ENCODE measurements at regions not wholly inside any gene's neighbourhood (a gene's known extent, or its start where the extent isn't known, plus 50 kb on each side); places are given as distances from the start of the nearest gene placed in this dataset.
"Not testable (repeated sequence)": the region's sequence is repeated elsewhere in the genome, so short reads cannot be mapped to it uniquely, and the experiment has no call there.

DNA sequence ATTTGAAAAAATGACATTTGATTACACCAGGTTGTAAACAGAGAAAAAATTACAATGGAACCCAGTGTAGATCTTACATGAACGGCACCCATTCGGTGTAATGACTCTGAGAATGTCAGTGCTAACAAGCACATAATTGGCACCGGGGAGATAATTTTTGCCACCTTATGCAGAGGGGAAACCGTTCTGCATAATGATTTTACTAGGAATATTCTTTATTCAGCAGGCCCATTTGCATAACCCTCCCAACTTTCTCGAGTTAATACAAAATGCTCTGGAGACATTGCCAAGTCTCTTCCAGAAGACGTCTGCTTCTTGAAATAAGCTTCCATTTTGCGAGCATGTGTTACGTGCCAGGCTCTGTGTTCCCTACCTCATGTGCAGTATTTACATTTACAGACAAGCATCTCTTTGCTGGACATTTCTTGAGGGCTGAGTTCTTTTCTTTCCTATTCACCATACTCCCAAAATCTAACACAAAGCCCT, 275.8 kb downstream of the MIAT start:
- CTCF ChIA-PET, result no interaction called here
- intact Hi-C loops (cut with micrococcal nuclease), result no loop called here

DNA sequence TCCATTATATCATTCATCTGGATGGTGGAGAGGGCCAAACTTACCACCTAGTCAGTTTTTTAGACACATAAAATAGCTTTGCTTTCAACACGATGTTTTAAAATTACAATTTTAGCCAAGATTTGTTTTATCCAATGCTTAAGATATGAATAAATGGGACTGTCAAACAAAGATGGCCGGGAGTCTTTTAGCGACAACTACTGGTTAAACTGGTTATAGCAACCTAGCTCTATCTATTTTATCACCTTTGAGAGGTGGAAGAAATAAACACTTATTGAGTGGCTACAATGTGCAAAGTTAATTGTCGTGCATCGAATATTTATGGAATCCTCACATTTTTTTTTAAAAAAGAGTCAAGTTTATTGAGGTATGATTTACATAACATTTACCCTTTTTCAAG, 279.8 kb downstream of the MIAT start:
- no peak overlapping the region for H3K27ac Mint-ChIP-seq
- CTCF ChIA-PET, result interaction anchor here (0.8 kb wide), 1 partner anchor 12 kb away, joined by 3 read pairs; no protein-coding TSS in a partner anchor
- H3K36me3 Mint-ChIP-seq (ENCODE audit: low read depth), result peaks cover 3% of the 10 kb centered on the region
- intact Hi-C loops (cut with micrococcal nuclease), result no loop called here
- H3K27me3 Mint-ChIP-seq (ENCODE audit: low read depth), result no peaks in the 10 kb centered on the region
- no peaks in the 10 kb centered on the region for H3K4me1 Mint-ChIP-seq (ENCODE audit: low read depth)
- peaks cover 3% of the 10 kb centered on the region for H3K9me3 Mint-ChIP-seq
- DNase-seq, result no peak
- no peak overlapping the region for H3K4me3 Mint-ChIP-seq

More for the DNA sequence above, 275.8 kb downstream of the MIAT start:
- Mint-ChIP-seq H3K4me1 (ENCODE audit: low read depth) (no peaks in the 10 kb centered on the region), H3K36me3 (ENCODE audit: low read depth) (peaks cover 3% of the 10 kb centered on the region), H3K9me3 (peaks cover 3% of the 10 kb centered on the region), H3K4me3 (no peak overlapping the region), H3K27me3 (ENCODE audit: low read depth) (no peaks in the 10 kb centered on the region), H3K27ac (no peak overlapping the region)
- DNase-seq, result no peak

DNA sequence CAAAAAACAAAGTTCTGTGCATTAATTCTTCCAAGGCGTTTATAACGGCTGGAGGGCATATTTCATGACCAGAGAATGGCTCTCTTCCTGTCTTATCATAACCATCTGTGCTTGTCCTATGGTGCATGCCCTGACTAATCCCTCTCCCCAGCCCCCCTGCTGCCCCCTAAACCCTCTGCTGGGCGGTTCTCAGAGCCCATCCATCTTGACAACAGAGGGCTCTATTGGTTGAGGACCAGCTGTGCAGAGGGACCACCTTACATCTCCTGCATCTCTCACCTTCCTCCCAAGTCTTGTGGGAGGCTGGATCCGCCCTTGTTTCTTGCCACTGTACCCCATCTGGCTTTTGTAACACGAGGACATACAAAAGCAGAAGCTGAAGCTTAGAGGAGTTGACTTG, 282.1 kb downstream of the MIAT start:
- peaks cover 3% of the 10 kb centered on the region for H3K36me3 Mint-ChIP-seq (ENCODE audit: low read depth)
- H3K9me3 Mint-ChIP-seq, result peaks cover 3% of the 10 kb centered on the region
- H3K27me3 Mint-ChIP-seq (ENCODE audit: low read depth), result no peaks in the 10 kb centered on the region
- no peak overlapping the region for H3K27ac Mint-ChIP-seq
- CTCF ChIA-PET, result no interaction called here
- no peaks in the 10 kb centered on the region for H3K4me1 Mint-ChIP-seq (ENCODE audit: low read depth)
- intact Hi-C loops (cut with micrococcal nuclease), result no loop called here
- no peak overlapping the region for H3K4me3 Mint-ChIP-seq
- no peak for DNase-seq

DNA sequence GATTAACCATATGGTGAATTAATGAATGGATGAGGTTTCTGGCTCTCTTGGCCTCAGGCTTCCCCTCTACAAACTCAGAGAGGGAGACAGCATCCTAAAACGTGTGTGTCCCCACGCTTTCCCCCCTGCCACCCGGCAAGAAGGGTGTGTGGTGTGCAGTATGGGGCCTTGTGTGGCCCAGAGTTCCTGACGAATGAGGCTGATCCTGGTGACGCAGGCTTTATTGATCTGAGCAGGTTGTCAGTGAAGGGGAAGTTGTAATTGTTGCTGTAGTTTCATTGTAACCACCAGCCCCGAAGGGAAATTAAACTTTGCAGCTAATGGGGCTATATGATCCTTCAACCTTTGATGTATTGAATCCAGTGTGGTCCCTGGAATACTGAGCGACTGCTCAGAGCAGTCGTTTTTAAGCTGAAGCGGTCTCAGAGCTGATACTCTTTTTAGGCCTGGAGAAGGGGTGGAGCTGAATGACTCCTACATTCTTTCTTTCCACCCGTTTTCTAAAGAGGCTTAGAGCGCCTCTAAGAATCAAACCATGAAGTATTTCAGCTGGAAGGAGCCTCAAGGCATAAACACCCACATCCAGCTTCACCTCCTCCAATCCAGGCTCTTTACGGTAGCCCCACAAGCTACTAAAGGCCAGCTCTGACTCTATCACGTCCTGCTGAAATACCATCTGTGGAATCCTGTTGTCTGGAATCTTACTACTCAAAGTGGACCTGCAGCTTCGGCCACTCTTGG, 284.7 kb downstream of the MIAT start:
- H3K36me3 Mint-ChIP-seq (ENCODE audit: low read depth), result peaks cover 3% of the 10 kb centered on the region
- peaks cover 3% of the 10 kb centered on the region for H3K9me3 Mint-ChIP-seq
- H3K4me1 Mint-ChIP-seq (ENCODE audit: low read depth), result no peaks in the 10 kb centered on the region
- intact Hi-C loops (cut with micrococcal nuclease), result no loop called here
- no peak for DNase-seq
- CTCF ChIA-PET, result no interaction called here
- H3K27ac Mint-ChIP-seq, result no peak overlapping the region
- H3K27me3 Mint-ChIP-seq (ENCODE audit: low read depth), result no peaks in the 10 kb centered on the region
- H3K4me3 Mint-ChIP-seq, result no peak overlapping the region

DNA sequence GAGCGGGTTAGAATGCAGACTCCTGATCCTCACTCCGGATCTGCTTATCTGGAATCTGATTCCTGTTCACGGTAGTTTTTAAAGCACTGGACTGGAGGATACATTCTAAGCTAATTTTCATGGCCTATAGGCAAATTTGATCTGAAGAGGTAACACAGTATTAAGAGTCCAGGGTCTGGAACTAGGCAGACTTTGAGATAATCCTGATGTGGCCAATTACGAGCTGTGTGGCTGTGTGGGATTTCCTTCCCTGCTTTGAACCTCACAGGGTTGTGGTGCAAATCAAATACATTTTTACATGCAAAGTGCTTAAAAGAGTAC, 285.2 kb downstream of the MIAT start:
- DNase-seq, result no peak
- intact Hi-C loops (cut with micrococcal nuclease), result no loop called here
- H3K4me1 Mint-ChIP-seq (ENCODE audit: low read depth), result no peaks in the 10 kb centered on the region
- no peak overlapping the region for H3K4me3 Mint-ChIP-seq
- no peaks in the 10 kb centered on the region for H3K27me3 Mint-ChIP-seq (ENCODE audit: low read depth)
- CTCF ChIA-PET, result no interaction called here
- peaks cover 2% of the 10 kb centered on the region for H3K36me3 Mint-ChIP-seq (ENCODE audit: low read depth)
- no peak overlapping the region for H3K27ac Mint-ChIP-seq
- H3K9me3 Mint-ChIP-seq, result peaks cover 2% of the 10 kb centered on the region

DNA sequence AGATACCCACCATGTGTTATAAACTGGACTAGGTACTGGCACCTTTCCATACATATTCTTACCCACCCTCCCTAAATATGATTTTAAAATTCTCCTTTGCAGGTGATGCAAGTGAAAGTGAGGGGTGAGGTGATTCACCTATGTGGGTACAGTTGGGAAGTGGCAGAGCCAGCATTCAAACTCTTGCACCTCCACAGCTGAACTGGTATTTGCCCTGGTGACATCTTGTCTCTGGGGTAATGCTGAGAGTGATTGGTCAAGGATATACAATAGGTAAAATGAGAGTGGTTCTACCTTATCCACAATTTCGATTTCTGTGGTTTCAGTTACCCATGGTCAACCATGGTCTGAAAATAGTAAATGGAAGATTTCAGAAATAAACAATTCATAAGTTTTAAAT, 288.2 kb downstream of the MIAT start:
- H3K27ac Mint-ChIP-seq, result no peak overlapping the region

DNA sequence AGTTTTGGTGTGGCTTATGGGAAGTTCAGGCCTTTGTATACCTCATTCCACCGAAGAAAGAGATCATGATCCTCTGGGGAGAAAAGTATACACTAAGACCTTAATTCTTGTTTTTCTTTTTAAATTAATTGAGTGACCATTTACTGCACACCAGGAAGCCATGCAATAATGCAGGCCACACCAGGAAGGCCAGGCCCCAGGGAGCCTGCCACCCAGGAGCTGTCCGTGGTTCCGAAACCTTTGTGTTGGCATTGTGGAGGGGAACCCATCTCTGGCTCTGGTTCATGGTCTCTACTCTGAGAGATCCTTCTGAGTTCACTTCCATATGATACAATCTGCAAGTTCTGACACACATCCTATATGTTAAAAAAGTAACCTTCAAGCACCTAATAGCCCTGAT, 291.8 kb downstream of the MIAT start:
- H3K27me3 Mint-ChIP-seq (ENCODE audit: low read depth), result peaks cover 30% of the 10 kb centered on the region
- H3K36me3 Mint-ChIP-seq (ENCODE audit: low read depth), result no peaks in the 10 kb centered on the region
- intact Hi-C loops (cut with micrococcal nuclease), result no loop called here
- H3K4me3 Mint-ChIP-seq, result no peak overlapping the region
- peak; percentile 21 for DNase-seq
- no peak overlapping the region for H3K27ac Mint-ChIP-seq
- no peaks in the 10 kb centered on the region for H3K4me1 Mint-ChIP-seq (ENCODE audit: low read depth)
- CTCF ChIA-PET, result interaction anchor here (0.7 kb wide), 1 partner anchor 12 kb away, joined by 3 read pairs; no protein-coding TSS in a partner anchor
- H3K9me3 Mint-ChIP-seq, result no peaks in the 10 kb centered on the region

More for the DNA sequence above, 288.2 kb downstream of the MIAT start:
- CTCF ChIA-PET, result no interaction called here
- no peaks in the 10 kb centered on the region for H3K9me3 Mint-ChIP-seq
- H3K4me1 Mint-ChIP-seq (ENCODE audit: low read depth), result no peaks in the 10 kb centered on the region
- peaks cover 3% of the 10 kb centered on the region for H3K27me3 Mint-ChIP-seq (ENCODE audit: low read depth)
- no peak overlapping the region for H3K4me3 Mint-ChIP-seq
- intact Hi-C loops (cut with micrococcal nuclease), result no loop called here
- DNase-seq, result no peak
- H3K36me3 Mint-ChIP-seq (ENCODE audit: low read depth), result no peaks in the 10 kb centered on the region

DNA sequence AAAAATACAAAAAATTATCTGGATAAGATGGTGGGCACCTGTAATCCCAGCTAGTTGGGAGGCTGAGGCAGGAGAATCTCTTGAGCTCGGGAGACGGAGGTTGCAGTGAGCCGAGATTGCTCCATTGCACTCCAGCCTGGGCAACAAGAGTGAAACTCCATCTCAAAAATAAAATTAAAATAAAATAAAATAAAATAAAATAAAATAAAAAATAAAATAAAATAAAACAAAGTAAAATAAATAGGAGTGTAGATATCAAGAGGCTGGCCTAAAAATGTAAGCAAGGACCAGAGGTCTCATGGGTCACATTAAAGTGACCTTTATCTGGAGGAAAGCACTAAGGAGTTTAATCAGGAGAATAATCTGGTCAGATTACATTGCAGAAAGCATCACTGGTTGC, 293.8 kb downstream of the MIAT start:
- intact Hi-C loops (cut with micrococcal nuclease); H3K36me3 Mint-ChIP-seq (ENCODE audit: low read depth); DNase-seq; H3K9me3 Mint-ChIP-seq; CTCF ChIA-PET; H3K4me1 Mint-ChIP-seq (ENCODE audit: low read depth); H3K4me3 Mint-ChIP-seq; H3K27ac Mint-ChIP-seq: not testable (repeated sequence)
- peaks cover 33% of the 10 kb centered on the region for H3K27me3 Mint-ChIP-seq (ENCODE audit: low read depth)

DNA sequence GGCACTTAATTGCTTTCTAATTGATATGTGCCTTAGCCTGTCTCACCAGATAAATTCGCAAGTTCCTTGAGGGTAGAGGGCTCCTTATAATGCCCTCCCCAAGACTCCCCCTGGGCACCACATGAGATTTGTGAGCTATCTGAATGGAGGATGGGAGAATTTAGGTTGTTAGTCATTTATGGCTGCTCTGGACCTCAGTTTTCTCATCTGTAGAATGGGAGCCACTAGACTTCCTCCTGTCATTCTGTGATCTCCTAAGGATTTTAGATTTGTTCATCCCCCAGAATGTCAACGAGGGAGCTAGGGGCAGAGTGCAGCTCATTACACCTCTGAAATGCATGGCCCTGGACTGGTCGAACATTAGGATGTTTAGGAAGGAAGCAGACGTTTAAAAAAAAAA, 294.6 kb downstream of the MIAT start:
- Mint-ChIP-seq H3K27ac (no peak overlapping the region), H3K27me3 (ENCODE audit: low read depth) (peaks cover 33% of the 10 kb centered on the region), H3K36me3 (ENCODE audit: low read depth) (no peaks in the 10 kb centered on the region), H3K9me3 (no peaks in the 10 kb centered on the region), H3K4me3 (no peak overlapping the region), H3K4me1 (ENCODE audit: low read depth) (no peaks in the 10 kb centered on the region)
- CTCF ChIA-PET, result interaction anchor here (0.7 kb wide), 1 partner anchor 16 kb away, joined by 3 read pairs; no protein-coding TSS in a partner anchor
- no peak for DNase-seq
- intact Hi-C loops (cut with micrococcal nuclease), result no loop called here

DNA sequence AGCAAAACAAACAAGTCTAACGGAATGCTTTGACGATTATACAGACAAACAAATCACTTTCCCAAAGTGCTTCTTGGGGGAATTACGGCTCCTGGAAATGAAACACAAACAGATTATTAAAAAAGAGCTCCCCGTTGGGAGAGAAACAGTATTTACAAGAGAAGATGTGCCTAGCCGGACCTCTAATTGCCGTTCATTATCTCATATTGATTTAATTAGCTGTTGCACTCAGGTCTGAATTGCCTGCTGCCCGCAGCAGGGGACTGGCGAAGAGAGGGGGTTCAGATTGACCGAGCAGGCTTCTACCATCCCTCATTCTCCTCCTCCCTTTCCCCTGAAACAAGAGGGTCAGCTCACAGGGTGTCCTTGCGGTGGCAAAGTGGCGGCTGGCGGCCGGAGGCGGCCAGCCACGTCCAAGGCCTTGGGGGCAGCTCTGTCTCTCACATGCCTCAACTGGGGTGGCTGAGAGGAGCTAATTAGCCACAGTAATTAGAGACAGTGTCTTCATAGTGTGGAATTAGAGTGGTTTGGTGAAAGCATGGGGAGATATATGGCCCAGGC, 295.1 kb downstream of the MIAT start:
- no peaks in the 10 kb centered on the region for H3K9me3 Mint-ChIP-seq
- peaks cover 33% of the 10 kb centered on the region for H3K27me3 Mint-ChIP-seq (ENCODE audit: low read depth)
- no peaks in the 10 kb centered on the region for H3K4me1 Mint-ChIP-seq (ENCODE audit: low read depth)
- intact Hi-C loops (cut with micrococcal nuclease), result no loop called here
- DNase-seq, result no peak
- CTCF ChIA-PET, result interaction anchor here (0.7 kb wide), 1 partner anchor 17 kb away, joined by 3 read pairs; no protein-coding TSS in a partner anchor
- no peak overlapping the region for H3K27ac Mint-ChIP-seq
- no peaks in the 10 kb centered on the region for H3K36me3 Mint-ChIP-seq (ENCODE audit: low read depth)
- no peak overlapping the region for H3K4me3 Mint-ChIP-seq

DNA sequence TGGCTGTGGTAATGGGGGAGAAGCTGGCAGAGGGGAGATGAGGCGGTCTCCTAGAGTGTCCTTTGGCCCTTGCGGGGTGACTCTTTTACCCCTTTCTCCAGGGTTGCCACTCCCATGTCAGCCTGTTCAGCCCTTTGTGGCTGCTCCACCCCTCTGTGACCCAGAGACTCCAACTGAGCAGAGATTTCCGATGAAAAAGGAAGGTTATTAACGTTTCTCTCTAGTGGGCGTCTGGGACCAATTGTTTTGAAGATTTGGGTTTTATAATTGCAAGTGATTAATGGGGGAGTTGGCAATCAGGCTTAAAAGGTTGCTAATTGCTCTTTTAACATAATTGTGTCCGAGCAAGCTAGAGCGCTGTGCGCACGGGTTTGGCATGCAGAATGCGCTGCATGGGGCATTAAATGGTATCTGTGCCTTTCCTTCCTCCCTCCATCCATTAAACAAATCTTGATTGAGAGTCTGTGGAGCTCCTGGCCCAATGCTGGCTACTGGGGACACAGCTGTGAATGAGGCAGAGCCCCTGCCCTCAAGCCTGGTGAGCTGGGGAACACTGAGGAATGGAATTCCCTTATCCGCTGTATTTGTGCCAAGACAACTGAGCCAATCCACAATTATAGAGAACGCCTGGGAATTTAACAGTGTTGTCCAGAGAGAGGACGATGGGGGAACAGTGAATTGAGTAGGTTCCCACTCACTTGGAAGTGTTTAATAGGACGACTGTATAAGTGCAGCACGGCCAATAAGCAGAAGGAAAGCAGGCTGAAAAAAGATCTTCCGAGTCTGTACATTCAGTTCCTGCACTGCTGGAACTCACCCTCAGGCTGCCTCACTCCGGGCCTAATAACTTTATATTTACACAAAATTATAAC, 295.9 kb downstream of the MIAT start:
- Mint-ChIP-seq H3K36me3 (ENCODE audit: low read depth) (no peaks in the 10 kb centered on the region), H3K27me3 (ENCODE audit: low read depth) (peaks cover 33% of the 10 kb centered on the region), H3K27ac (no peak overlapping the region), H3K4me1 (ENCODE audit: low read depth) (no peaks in the 10 kb centered on the region), H3K9me3 (no peaks in the 10 kb centered on the region), H3K4me3 (no peak overlapping the region)
- intact Hi-C loops (cut with micrococcal nuclease), result no loop called here
- CTCF ChIA-PET, result no interaction called here
- DNase-seq, result no peak

DNA sequence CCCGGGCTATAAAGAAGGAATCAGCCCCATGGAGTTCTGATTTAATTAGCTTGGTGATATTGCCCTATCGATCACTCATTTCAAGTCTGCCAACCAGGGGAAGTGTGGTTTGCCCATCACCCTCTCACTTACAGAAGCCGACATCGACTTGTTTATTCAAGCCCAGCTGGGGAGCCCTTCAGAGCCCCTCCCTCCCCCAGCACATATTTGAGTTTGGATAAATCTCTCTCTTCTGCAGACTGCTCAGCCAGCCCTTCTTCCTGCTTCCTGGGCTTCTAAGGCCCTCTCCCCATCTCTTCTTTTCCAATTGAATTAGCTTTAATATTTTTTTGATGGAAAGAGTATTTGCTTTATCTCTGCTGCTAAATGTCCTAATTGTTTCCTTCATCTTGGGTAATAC, 299.0 kb downstream of the MIAT start:
- no peaks in the 10 kb centered on the region for H3K4me1 Mint-ChIP-seq (ENCODE audit: low read depth)
- CTCF ChIA-PET, result no interaction called here
- no peaks in the 10 kb centered on the region for H3K9me3 Mint-ChIP-seq
- intact Hi-C loops (cut with micrococcal nuclease), result no loop called here
- no peak for DNase-seq
- H3K27me3 Mint-ChIP-seq (ENCODE audit: low read depth), result peaks cover 26% of the 10 kb centered on the region
- no peaks in the 10 kb centered on the region for H3K36me3 Mint-ChIP-seq (ENCODE audit: low read depth)
- no peak overlapping the region for H3K4me3 Mint-ChIP-seq
- no peak overlapping the region for H3K27ac Mint-ChIP-seq
